WTC11 (cell line): ENCODE measurements at regions not wholly inside any gene's neighbourhood (a gene's known extent, or its start where the extent isn't known, plus 50 kb on each side); places are given as distances from the start of the nearest gene placed in this dataset.
"Not testable (repeated sequence)": the region's sequence is repeated elsewhere in the genome, so short reads cannot be mapped to it uniquely, and the experiment has no call there.

Experiments
- ATAC-seq: fragments of 200-7000 bp; cut with Tn5 transposase; 2 replicates; pipeline ENCODE4 v1.10.0; 2021; ENCODE audit warnings: mild to moderate bottlenecking, moderate library complexity
- CTCF ChIA-PET: fragments of 300-600 bp; sonication (Branson Sonifier 250); formaldehyde crosslinking; loops from one replicate; lab custom pipeline; 2021; ENCODE audit warnings: antibody characterized with exemption; lab: Charles Lee
- POLR2A ChIA-PET: fragments of 350-600 bp; sonication (Branson Sonifier 250); formaldehyde crosslinking; loops from one replicate; lab custom pipeline; 2021; ENCODE audit warnings: antibody characterized with exemption; lab: Charles Lee
- DNase-seq: peaks from one replicate; pipeline ENCODE4 v3.0.0; 2021; ENCODE audit warnings: low spot score
- H3K27ac Mint-ChIP-seq: 2 replicates; pipeline ENCODE4 v1.8.0; 2021; ENCODE audit warnings: mixed read lengths
- H3K27me3 Mint-ChIP-seq: 2 replicates; pipeline ENCODE4 v1.8.0; 2021; ENCODE audit warnings: low read depth, mild to moderate bottlenecking, moderate library complexity, mixed read lengths
- H3K36me3 Mint-ChIP-seq: 2 replicates; pipeline ENCODE4 v1.8.0; 2021; ENCODE audit warnings: mixed read lengths
- H3K4me1 Mint-ChIP-seq: 2 replicates; pipeline ENCODE4 v1.8.0; 2022; ENCODE audit warnings: mixed read lengths
- H3K4me3 Mint-ChIP-seq: 2 replicates; pipeline ENCODE4 v1.8.0; 2021; ENCODE audit warnings: mild to moderate bottlenecking, moderate library complexity, mixed read lengths
- H3K9me3 Mint-ChIP-seq: 2 replicates; pipeline ENCODE4 v1.8.0; 2021; ENCODE audit warnings: mixed read lengths
- ATF1 ChIP-seq: sonication (generic); formaldehyde crosslinking; IDR thresholded peaks from 2 replicates; pipeline ENCODE4 v1.8.1; 2023; ENCODE audit warnings: mild to moderate bottlenecking, moderate library complexity, missing genetic modification reagents
- ERG ChIP-seq: fragments of 250-450 bp; sonication (Bioruptor Pico); IDR thresholded peaks from 2 replicates; pipeline ENCODE4 v1.8.0; 2021; ENCODE audit warnings: mild to moderate bottlenecking
- ETV6 ChIP-seq: sonication (generic); formaldehyde crosslinking; IDR thresholded peaks from 2 replicates; pipeline ENCODE4 v1.8.1; 2022; ENCODE audit warnings: mild to moderate bottlenecking, missing genetic modification reagents
- FOXJ3 ChIP-seq: sonication (generic); formaldehyde crosslinking; IDR thresholded peaks from 2 replicates; pipeline ENCODE4 v1.9.0; 2021; ENCODE audit warnings: missing genetic modification reagents, mild to moderate bottlenecking, borderline replicate concordance
- FOXK1 ChIP-seq: sonication (generic); formaldehyde crosslinking; IDR thresholded peaks from 2 replicates; pipeline ENCODE4 v1.8.0; 2022; ENCODE audit warnings: mild to moderate bottlenecking, moderate library complexity, missing genetic modification reagents
- HMGA2 ChIP-seq: fragments of 250-450 bp; sonication (Bioruptor Pico); IDR thresholded peaks from 2 replicates; pipeline ENCODE4 v1.4.0; 2021; ENCODE audit warnings: mild to moderate bottlenecking, moderate library complexity
- JAZF1 ChIP-seq: fragments of 250-450 bp; sonication (Bioruptor Pico); IDR thresholded peaks from 2 replicates; pipeline ENCODE4 v1.9.0; 2021; ENCODE audit warnings: moderate library complexity, mild to moderate bottlenecking, inconsistent platforms
- MLX ChIP-seq: sonication (generic); formaldehyde crosslinking; IDR thresholded peaks from 2 replicates; pipeline ENCODE4 v1.8.1; 2023; ENCODE audit warnings: mild to moderate bottlenecking, missing genetic modification reagents, moderate library complexity
- MYBL2 ChIP-seq: sonication (generic); formaldehyde crosslinking; IDR thresholded peaks from 2 replicates; pipeline ENCODE4 v1.8.1; 2023; ENCODE audit warnings: mild to moderate bottlenecking, moderate library complexity, missing genetic modification reagents
- NFYB ChIP-seq: sonication (generic); formaldehyde crosslinking; conservative IDR thresholded peaks from 2 replicates; pipeline ENCODE4 v1.8.0; 2022; ENCODE audit warnings: low read depth, missing genetic modification reagents
- PRRX2 ChIP-seq: fragments of 250-450 bp; sonication (Bioruptor Pico); IDR thresholded peaks from 2 replicates; pipeline ENCODE4 v1.8.0; 2021; ENCODE audit warnings: mild to moderate bottlenecking
- RELA ChIP-seq: sonication (generic); formaldehyde crosslinking; IDR thresholded peaks from 2 replicates; pipeline ENCODE4 v1.8.1; 2022; ENCODE audit warnings: missing genetic modification reagents, mild to moderate bottlenecking, borderline replicate concordance
- SMAD4 ChIP-seq: sonication (generic); formaldehyde crosslinking; IDR thresholded peaks from 2 replicates; pipeline ENCODE4 v1.8.0; 2022; ENCODE audit warnings: mild to moderate bottlenecking, missing genetic modification reagents
- STAT6 ChIP-seq: sonication (generic); formaldehyde crosslinking; conservative IDR thresholded peaks from 2 replicates; pipeline ENCODE4 v1.8.1; 2023; ENCODE audit warnings: mild to moderate bottlenecking, low read depth, missing genetic modification reagents, moderate library complexity
- TCF7 ChIP-seq: sonication (generic); formaldehyde crosslinking; IDR thresholded peaks from 2 replicates; pipeline ENCODE4 v1.8.0; 2022; ENCODE audit warnings: mild to moderate bottlenecking, low read depth, missing genetic modification reagents, moderate library complexity
- TEAD1 ChIP-seq: sonication (generic); formaldehyde crosslinking; IDR thresholded peaks from 2 replicates; pipeline ENCODE4 v1.8.0; 2022; ENCODE audit warnings: mild to moderate bottlenecking, missing genetic modification reagents
- TF ChIP-seq, protein P1 (sequence below): sonication (generic); formaldehyde crosslinking; IDR thresholded peaks from 2 replicates; pipeline ENCODE4 v1.8.0; 2023; ENCODE audit warnings: missing genetic modification reagents
- TF ChIP-seq, protein P2 (sequence below): fragments of 250-450 bp; sonication (Bioruptor Pico); IDR thresholded peaks from 2 replicates; pipeline ENCODE4 v1.9.0; 2021; ENCODE audit warnings: mild to moderate bottlenecking

GRCh38 chr21:25171438-25171837, 435.8 kb downstream of the MRPL39 start:
- H3K4me3 Mint-ChIP-seq = no peak overlapping the region
- peaks cover 27% of the 10 kb centered on the region for H3K36me3 Mint-ChIP-seq
- peaks cover 52% of the 10 kb centered on the region for H3K9me3 Mint-ChIP-seq
- DNase-seq (no peak), ATAC-seq (no peak)
- no peak overlapping the region for H3K27ac Mint-ChIP-seq
- ChIA-PET POLR2A (no interaction called here), CTCF (no interaction called here)
- peaks cover 12% of the 10 kb centered on the region for H3K4me1 Mint-ChIP-seq
- H3K27me3 Mint-ChIP-seq = no peaks in the 10 kb centered on the region; the same call in 1 of the 2 replicates
- no peak for TF ChIP-seq ERG
- TF ChIP-seq, protein P1, sequence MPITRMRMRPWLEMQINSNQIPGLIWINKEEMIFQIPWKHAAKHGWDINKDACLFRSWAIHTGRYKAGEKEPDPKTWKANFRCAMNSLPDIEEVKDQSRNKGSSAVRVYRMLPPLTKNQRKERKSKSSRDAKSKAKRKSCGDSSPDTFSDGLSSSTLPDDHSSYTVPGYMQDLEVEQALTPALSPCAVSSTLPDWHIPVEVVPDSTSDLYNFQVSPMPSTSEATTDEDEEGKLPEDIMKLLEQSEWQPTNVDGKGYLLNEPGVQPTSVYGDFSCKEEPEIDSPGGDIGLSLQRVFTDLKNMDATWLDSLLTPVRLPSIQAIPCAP (CRISPR knock-in tag) = no peak
- TF ChIP-seq NFYB (CRISPR knock-in tag) = no peak
- no peak for TF ChIP-seq ATF1 (CRISPR knock-in tag)
- no peak for TF ChIP-seq FOXK1
- TF ChIP-seq JAZF1 (CRISPR knock-in tag) = no peak
- TF ChIP-seq MYBL2 (CRISPR knock-in tag) = no peak
- TF ChIP-seq FOXJ3 (CRISPR knock-in tag) = no peak

DNA sequence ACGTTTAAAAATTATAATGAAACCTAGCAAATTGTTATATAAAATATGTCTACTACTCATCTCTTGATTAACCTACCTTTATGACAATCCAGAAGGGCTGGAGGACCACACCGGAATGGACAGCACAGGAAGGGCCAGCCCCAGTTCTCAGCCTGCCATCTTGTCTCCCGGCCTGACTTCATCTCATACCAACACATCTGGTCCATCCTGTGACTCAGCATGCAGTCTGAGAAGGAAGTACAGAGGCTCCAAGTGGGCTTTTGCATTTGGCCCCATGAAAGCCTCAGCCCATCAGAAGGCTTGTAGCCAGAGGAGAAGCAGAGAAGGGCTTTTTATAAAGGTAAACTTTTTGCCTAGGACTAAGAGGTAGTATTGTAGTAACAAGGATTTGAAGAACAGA, 436.6 kb downstream of the MRPL39 start:
- Mint-ChIP-seq H3K4me3 (no peak overlapping the region), H3K27me3 (no peaks in the 10 kb centered on the region; the same call in 1 of the 2 replicates), H3K36me3 (peaks cover 33% of the 10 kb centered on the region), H3K27ac (no peak overlapping the region), H3K4me1 (peaks cover 9% of the 10 kb centered on the region), H3K9me3 (peaks cover 59% of the 10 kb centered on the region)
- TF ChIP-seq TEAD1 (no peak), RELA (CRISPR knock-in tag) (no peak)
- CTCF ChIA-PET = no interaction called here
- DNase-seq (no peak), ATAC-seq (no peak)
- POLR2A ChIA-PET = no interaction called here

GRCh38 chr21:25169370-25169769, 437.9 kb downstream of the MRPL39 start:
- ChIA-PET POLR2A (no interaction called here), CTCF (no interaction called here)
- ATAC-seq (no peak), DNase-seq (no peak)
- Mint-ChIP-seq H3K4me3 (no peak overlapping the region), H3K36me3 (peaks cover 38% of the 10 kb centered on the region), H3K4me1 (no peaks in the 10 kb centered on the region), H3K9me3 (peaks cover 72% of the 10 kb centered on the region), H3K27ac (no peak overlapping the region), H3K27me3 (no peaks in the 10 kb centered on the region; the same call in 1 of the 2 replicates)
- no peak for TF ChIP-seq SMAD4 (CRISPR knock-in tag)
- TF ChIP-seq STAT6 (CRISPR knock-in tag) = no peak
- TF ChIP-seq, protein P2, sequence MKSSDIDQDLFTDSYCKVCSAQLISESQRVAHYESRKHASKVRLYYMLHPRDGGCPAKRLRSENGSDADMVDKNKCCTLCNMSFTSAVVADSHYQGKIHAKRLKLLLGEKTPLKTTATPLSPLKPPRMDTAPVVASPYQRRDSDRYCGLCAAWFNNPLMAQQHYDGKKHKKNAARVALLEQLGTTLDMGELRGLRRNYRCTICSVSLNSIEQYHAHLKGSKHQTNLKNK = no peak
- no peak for TF ChIP-seq PRRX2 (CRISPR knock-in tag)
- TF ChIP-seq TCF7 = no peak
- TF ChIP-seq ATF1 (CRISPR knock-in tag) = no peak
- no peak for TF ChIP-seq HMGA2 (CRISPR knock-in tag)
- TF ChIP-seq FOXK1 = no peak
- no peak for TF ChIP-seq MLX (CRISPR knock-in tag)
- no peak for TF ChIP-seq ETV6

DNA sequence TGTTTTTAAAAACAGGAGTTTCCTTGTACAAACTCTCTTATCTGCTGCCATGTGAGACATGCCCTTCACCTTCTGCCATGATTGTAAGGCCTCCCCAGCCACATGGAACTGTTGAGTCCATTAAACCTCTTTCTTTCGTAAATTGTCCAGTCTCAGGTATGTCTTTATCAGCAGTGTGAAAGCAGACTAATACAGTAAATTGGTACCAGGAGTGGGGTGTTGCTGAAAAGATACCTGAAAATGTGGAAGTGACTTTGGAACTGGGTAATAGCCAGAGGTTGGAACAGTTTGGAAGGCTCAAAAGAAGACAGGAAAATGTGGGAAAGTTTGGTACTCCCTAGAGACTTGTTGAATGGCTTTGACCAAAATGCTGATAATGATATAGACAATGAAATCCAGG, 440.4 kb downstream of the MRPL39 start:
- H3K27me3 Mint-ChIP-seq, CTCF ChIA-PET, H3K4me3 Mint-ChIP-seq, H3K27ac Mint-ChIP-seq, H3K4me1 Mint-ChIP-seq, POLR2A ChIA-PET, ATAC-seq, DNase-seq: not testable (repeated sequence)
- Mint-ChIP-seq H3K9me3 (peaks cover 70% of the 10 kb centered on the region), H3K36me3 (peaks cover 38% of the 10 kb centered on the region)
